ENCODE measurements at regions not wholly inside any gene's neighbourhood (a gene's known extent, or its start where the extent isn't known, plus 50 kb on each side); places are given as distances from the start of the nearest gene placed in this dataset.
A peak's percentile ranks its signal among the peaks of the same experiment; 100 is the strongest.

- DNase-seq, result peak; percentile 65
These were observed 319.1 kb upstream of the TBL1XR1 start for GRCh38 chr3:177516158-177517011.

- no peak for DNase-seq
These were observed 320.6 kb upstream of the TBL1XR1 start for GRCh38 chr3:177517906-177518305.

- no peak for DNase-seq
These were observed 322.3 kb upstream of the TBL1XR1 start for GRCh38 chr3:177519588-177519987.

- no peak for DNase-seq
These were observed 324.0 kb upstream of the TBL1XR1 start for GRCh38 chr3:177521305-177521704.

- DNase-seq, result no peak
These were observed 324.8 kb upstream of the TBL1XR1 start for GRCh38 chr3:177522051-177522450.

- DNase-seq, result no peak
These were observed 325.9 kb upstream of the TBL1XR1 start for GRCh38 chr3:177523067-177523675.

- DNase-seq, result no peak
These were observed 326.7 kb upstream of the TBL1XR1 start for GRCh38 chr3:177523872-177524438.

GRCh38 chr3:177524742-177525141 lies 327.5 kb upstream of the TBL1XR1 start:
- no peak for DNase-seq

GRCh38 chr3:177525414-177525813 lies 328.1 kb upstream of the TBL1XR1 start:
- DNase-seq, result no peak

GRCh38 chr3:177525987-177526712 lies 328.9 kb upstream of the TBL1XR1 start:
- DNase-seq, result no peak

- DNase-seq, result no peak
These were observed 329.9 kb upstream of the TBL1XR1 start for GRCh38 chr3:177527182-177527581.

- no peak for DNase-seq
These were observed 331.2 kb upstream of the TBL1XR1 start for GRCh38 chr3:177528306-177529070.

GRCh38 chr3:177529071-177529550 lies 331.8 kb upstream of the TBL1XR1 start:
- DNase-seq, result no peak

GRCh38 chr3:177529716-177530335 lies 332.5 kb upstream of the TBL1XR1 start:
- no peak for DNase-seq

- no peak for DNase-seq
These were observed 333.6 kb upstream of the TBL1XR1 start for GRCh38 chr3:177530908-177531307.

- DNase-seq, result no peak
These were observed 339.6 kb upstream of the TBL1XR1 start for GRCh38 chr3:177536873-177537272.

- DNase-seq, result no peak
These were observed 340.3 kb upstream of the TBL1XR1 start for GRCh38 chr3:177537612-177538011.

GRCh38 chr3:177538048-177538749 lies 340.9 kb upstream of the TBL1XR1 start:
- DNase-seq, result no peak

GRCh38 chr3:177538750-177539730 lies 341.8 kb upstream of the TBL1XR1 start:
- DNase-seq, result no peak

GRCh38 chr3:177541541-177541940 lies 344.3 kb upstream of the TBL1XR1 start:
- no peak for DNase-seq
